ENCODE measurements at regions not wholly inside any gene's neighbourhood (a gene's known extent, or its start where the extent isn't known, plus 50 kb on each side); places are given as distances from the start of the nearest gene placed in this dataset.

DNA sequence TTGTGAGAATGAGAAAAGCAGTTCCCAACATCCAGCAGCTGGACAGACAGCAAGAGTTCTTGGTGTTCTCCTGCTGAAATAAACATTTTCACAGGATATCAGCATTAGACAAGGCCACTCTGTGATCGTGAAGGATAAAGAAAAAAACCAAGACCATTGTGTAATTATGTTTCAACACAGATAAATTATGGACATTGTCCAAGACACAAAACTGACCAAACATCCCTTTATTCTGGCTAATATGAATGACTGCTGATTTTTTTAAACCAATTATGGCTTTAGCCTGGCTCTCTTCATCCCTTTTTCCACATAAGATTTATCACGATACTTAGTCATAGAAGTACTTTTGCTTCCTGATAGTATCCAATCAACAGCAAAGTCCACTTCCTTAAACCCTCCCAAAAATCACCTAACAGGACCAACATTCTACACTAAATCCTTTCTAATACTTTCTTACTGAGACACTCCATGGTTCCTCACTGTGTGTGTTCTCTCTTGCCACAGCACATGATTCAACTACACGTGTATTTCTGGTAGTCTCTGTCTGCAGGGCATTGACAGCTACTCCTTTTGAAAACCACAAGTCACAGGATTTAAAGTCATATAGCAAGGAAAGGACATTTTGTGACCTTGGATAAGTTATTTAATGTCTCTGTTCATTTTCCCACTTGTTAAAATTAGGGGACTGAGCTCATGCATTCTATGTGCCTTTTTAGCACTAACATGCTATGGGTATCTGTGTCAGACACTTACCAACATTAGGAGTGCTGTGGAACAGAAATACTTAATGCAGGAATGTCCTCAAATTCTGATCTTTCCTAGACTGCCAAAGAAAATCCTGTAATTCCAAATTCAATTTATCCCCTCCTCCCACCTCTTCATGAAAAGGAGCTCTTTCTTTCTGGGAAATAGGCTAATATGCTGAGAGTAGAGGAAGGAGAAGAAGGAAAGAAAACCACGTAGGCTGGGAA, 137.2 kb upstream of the PGRMC2 start:
- Histone ChIP-seq H3K56ac (ENCODE audit: extremely low read depth, insufficient read depth, low read length) (no peak overlapping the region), H2AFZ (replicated peaks; ENCODE audit: low read length, poor library complexity) (no peak overlapping the region), H3K4me3 (ENCODE audit: insufficient read depth, low read depth, low read length) (no peak overlapping the region), H2BK5ac (ENCODE audit: low read depth, low read length, poor library complexity, severe bottlenecking) (no peak overlapping the region), H2BK15ac (ENCODE audit: low read depth, low read length) (no peak overlapping the region), H3K14ac (replicated peaks; ENCODE audit: low read depth, low read length) (0 out of 2 replicates have a peak overlapping the region, but pooled peaks have one; percentile 6), H4K8ac (ENCODE audit: low read depth in 2 of 2, low read length in 2 of 2) (no peak overlapping the region), H4K20me1 (ENCODE audit: insufficient read depth, low read length) (no peaks in the 10 kb centered on the region), H3K9me3 (ENCODE audit: control insufficient read depth, insufficient read depth, low read length) (no peaks in the 10 kb centered on the region), H3K4ac (ENCODE audit: low read depth, low read length) (no peak overlapping the region), H3K79me1 (ENCODE audit: low read depth in 1 of 2, low read length in 2 of 2) (no peaks in the 10 kb centered on the region), H2BK20ac (ENCODE audit: low read depth, low read length) (0 out of 2 replicates have a peak overlapping the region, but pooled peaks have one; percentile 5), H3K27me3 (ENCODE audit: control insufficient read depth, insufficient read depth, low read length) (no peaks in the 10 kb centered on the region), H3K27ac (ENCODE audit: insufficient read depth, low read length) (no peak overlapping the region), H3K9ac (ENCODE audit: low read depth, low read length) (no peak overlapping the region), H2BK120ac (ENCODE audit: low read depth, low read length) (0 out of 2 replicates have a peak overlapping the region, but pooled peaks have one; percentile 27), H3K9me1 (ENCODE audit: insufficient read depth, low read length) (no peaks in the 10 kb centered on the region), H4K5ac (ENCODE audit: low read depth, low read length) (no peak overlapping the region), H2AK5ac (ENCODE audit: low read depth, low read length) (no peak overlapping the region), H3K18ac (ENCODE audit: low read depth, low read length) (peak overlapping the region; percentile 33; the same call in 1 of the 2 replicates), H3K4me1 (ENCODE audit: control insufficient read depth, insufficient read depth, low read length) (peaks cover 5% of the 10 kb centered on the region), H2AK9ac (replicated peaks; ENCODE audit: low read depth, low read length, poor library complexity) (no peak overlapping the region), H3K23ac (ENCODE audit: low read depth, low read length) (no peak overlapping the region), H3K4me2 (ENCODE audit: low read depth, low read length) (no peak overlapping the region), H4K91ac (ENCODE audit: insufficient read depth, low read depth, low read length) (no peak overlapping the region), H3K36me3 (ENCODE audit: control insufficient read depth, insufficient read depth, low read length) (no peaks in the 10 kb centered on the region)
- intact Hi-C loops (cut with micrococcal nuclease), result no loop called here
- dilution Hi-C loops (cut with HindIII; ENCODE audit: low sequenced_read_pairs, unreplicated experiment), result no loop called here
- WGBS, 2 experiments (ENCODE audit: extremely low coverage in 2 of 2, insufficient read length in 1 of 2), result 85% methylated on average over 2 of the region's 4 CpGs; no CpG with 5 or more reads in 1 of the 2 experiments
- TF ChIP-seq, protein P1, sequence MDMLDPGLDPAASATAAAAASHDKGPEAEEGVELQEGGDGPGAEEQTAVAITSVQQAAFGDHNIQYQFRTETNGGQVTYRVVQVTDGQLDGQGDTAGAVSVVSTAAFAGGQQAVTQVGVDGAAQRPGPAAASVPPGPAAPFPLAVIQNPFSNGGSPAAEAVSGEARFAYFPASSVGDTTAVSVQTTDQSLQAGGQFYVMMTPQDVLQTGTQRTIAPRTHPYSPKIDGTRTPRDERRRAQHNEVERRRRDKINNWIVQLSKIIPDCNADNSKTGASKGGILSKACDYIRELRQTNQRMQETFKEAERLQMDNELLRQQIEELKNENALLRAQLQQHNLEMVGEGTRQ (IDR thresholded peaks at IDR 0.05; ENCODE audit: low read depth, low read length), result no peak
- peak; percentile 39; the same call in 1 of the 2 replicates for TF ChIP-seq MXI1 (IDR thresholded peaks at IDR 0.05; ENCODE audit: borderline replicate concordance, low read depth, low read length)
- TF ChIP-seq, protein P2, sequence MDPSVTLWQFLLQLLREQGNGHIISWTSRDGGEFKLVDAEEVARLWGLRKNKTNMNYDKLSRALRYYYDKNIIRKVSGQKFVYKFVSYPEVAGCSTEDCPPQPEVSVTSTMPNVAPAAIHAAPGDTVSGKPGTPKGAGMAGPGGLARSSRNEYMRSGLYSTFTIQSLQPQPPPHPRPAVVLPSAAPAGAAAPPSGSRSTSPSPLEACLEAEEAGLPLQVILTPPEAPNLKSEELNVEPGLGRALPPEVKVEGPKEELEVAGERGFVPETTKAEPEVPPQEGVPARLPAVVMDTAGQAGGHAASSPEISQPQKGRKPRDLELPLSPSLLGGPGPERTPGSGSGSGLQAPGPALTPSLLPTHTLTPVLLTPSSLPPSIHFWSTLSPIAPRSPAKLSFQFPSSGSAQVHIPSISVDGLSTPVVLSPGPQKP (IDR thresholded peaks at IDR 0.05; ENCODE audit: borderline replicate concordance, low read depth, low read length), result no peak
- TF ChIP-seq, protein P3, sequence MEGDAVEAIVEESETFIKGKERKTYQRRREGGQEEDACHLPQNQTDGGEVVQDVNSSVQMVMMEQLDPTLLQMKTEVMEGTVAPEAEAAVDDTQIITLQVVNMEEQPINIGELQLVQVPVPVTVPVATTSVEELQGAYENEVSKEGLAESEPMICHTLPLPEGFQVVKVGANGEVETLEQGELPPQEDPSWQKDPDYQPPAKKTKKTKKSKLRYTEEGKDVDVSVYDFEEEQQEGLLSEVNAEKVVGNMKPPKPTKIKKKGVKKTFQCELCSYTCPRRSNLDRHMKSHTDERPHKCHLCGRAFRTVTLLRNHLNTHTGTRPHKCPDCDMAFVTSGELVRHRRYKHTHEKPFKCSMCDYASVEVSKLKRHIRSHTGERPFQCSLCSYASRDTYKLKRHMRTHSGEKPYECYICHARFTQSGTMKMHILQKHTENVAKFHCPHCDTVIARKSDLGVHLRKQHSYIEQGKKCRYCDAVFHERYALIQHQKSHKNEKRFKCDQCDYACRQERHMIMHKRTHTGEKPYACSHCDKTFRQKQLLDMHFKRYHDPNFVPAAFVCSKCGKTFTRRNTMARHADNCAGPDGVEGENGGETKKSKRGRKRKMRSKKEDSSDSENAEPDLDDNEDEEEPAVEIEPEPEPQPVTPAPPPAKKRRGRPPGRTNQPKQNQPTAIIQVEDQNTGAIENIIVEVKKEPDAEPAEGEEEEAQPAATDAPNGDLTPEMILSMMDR (conservative IDR thresholded peaks at IDR 0.05; ENCODE audit: low read depth, low read length), result no peak
- no TSS peak for BruUV-seq (replicated peaks)
- in situ Hi-C loops (cut with MboI; ENCODE audit: low sequenced_read_pairs), result no loop called here
- ATAC-seq (ENCODE audit: low read depth), result no peak; the same call in 1 of the 2 replicates
- ChIA-PET POLR2A (ENCODE audit: unreplicated experiment) (no interaction called here), CTCF (no interaction called here)
- DNase-seq, result peak; percentile 21

All from IMR-90 (cell line).